ENCODE measurements at regions not wholly inside any gene's neighbourhood (a gene's known extent, or its start where the extent isn't known, plus 50 kb on each side); places are given as distances from the start of the nearest gene placed in this dataset.
"Not testable (repeated sequence)": the region's sequence is repeated elsewhere in the genome, so short reads cannot be mapped to it uniquely, and the experiment has no call there.

DNA sequence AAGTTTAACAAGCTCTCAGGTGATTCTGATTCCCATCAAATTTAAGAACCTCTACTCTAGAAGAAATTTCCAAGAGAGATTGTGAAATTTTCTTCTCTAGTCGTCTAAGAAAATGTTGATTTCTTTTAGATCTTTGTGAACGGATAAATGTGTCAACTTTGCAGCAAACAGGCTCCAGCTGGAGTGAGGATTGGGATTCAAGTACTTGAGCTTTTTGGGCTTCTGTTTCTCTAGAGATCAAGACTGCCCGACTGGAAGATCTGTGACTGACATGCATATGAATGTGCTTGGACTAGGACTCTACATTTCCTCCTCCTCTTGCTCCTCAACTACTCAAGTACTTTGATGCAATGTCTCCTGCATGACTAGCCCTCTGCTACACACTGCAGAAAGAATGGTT is 388.3 kb downstream of the TMEM38B start:
- DNase-seq (no peak), ATAC-seq (no peak)
- Mint-ChIP-seq H3K27me3 (no peaks in the 10 kb centered on the region), H3K9me3 (peaks cover 0 to 9% (median 0%) of the 10 kb centered on the region in 9 donors), H3K27ac (no peak overlapping the region), H3K4me1 (no peaks in the 10 kb centered on the region), H3K36me3 (peaks cover 0 to 2% (median 0%) of the 10 kb centered on the region in 3 donors), H3K4me3 (no peak overlapping the region)
- POLR2A ChIA-PET: no interaction called here

- DNase-seq: no peak
- no peak overlapping the region for H3K27ac Mint-ChIP-seq
- peaks cover 0 to 18% (median 10%) of the 10 kb centered on the region in 9 donors for H3K9me3 Mint-ChIP-seq
- peaks cover 0 to 2% (median 0%) of the 10 kb centered on the region in 3 donors for H3K36me3 Mint-ChIP-seq
- H3K4me3 Mint-ChIP-seq: no peak overlapping the region
- POLR2A ChIA-PET: no interaction called here
- no peaks in the 10 kb centered on the region for H3K4me1 Mint-ChIP-seq
- no peak for ATAC-seq
- no peaks in the 10 kb centered on the region for H3K27me3 Mint-ChIP-seq
Measured at GRCh38 chr9:106084702-106085101, 390.4 kb downstream of the TMEM38B start.

DNA sequence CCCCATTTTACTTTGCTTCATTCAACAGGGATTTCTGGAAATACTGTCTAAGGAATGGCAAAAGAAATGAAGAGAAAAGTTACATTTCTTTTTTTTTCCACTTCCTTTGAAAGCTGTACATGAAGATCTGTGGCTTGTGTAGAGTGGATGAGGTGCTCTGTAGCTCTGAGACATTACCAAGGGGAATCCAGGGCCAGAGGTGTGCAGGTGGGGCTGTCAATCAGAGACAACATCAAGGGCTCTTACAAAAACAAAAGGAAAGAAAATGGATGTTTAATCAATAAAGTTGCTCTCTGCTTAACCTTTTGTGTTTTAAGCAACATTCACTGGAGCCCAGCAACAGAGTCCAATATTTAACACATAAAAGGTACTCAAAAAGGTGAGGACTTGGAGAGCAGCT is 391.1 kb downstream of the TMEM38B start:
- Mint-ChIP-seq H3K27me3 (no peaks in the 10 kb centered on the region), H3K4me1 (no peaks in the 10 kb centered on the region), H3K9me3 (peaks cover 0 to 22% (median 10%) of the 10 kb centered on the region in 9 donors), H3K4me3 (no peak overlapping the region), H3K27ac (no peak overlapping the region), H3K36me3 (peaks cover 0 to 2% (median 0%) of the 10 kb centered on the region in 3 donors)
- DNase-seq (no peak), ATAC-seq (no peak)
- POLR2A ChIA-PET: no interaction called here

DNA sequence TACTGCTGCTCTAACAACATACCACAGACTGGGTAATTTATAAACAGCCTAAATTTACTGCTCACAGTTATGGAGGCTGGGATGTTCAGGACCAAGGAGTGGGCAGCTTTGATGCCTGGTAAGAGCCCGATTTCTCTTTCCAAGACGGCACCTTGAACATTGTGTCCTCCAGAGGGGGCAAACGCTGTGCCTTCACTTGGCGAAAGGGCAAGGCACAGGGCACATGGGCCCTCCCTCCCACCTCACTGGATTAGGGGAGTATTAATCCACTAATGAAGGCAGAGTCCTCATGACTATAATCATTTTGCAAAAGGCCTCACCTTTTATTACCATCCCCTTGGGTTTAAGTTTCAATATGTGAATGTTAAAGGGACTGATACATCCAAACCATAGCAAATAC is 397.7 kb downstream of the TMEM38B start:
- no peaks in the 10 kb centered on the region for H3K36me3 Mint-ChIP-seq
- DNase-seq (no peak), ATAC-seq (no peak)
- H3K27ac Mint-ChIP-seq: no peak overlapping the region
- POLR2A ChIA-PET: no interaction called here
- H3K4me1 Mint-ChIP-seq: no peaks in the 10 kb centered on the region
- no peak overlapping the region for H3K4me3 Mint-ChIP-seq
- no peaks in the 10 kb centered on the region for H3K27me3 Mint-ChIP-seq
- peaks cover 2 to 27% (median 21%) of the 10 kb centered on the region in 9 donors for H3K9me3 Mint-ChIP-seq

- Mint-ChIP-seq H3K9me3 (peaks cover 0 to 11% (median 3%) of the 10 kb centered on the region in 9 donors), H3K4me1 (peaks cover 0 to 19% (median 0%) of the 10 kb centered on the region in 4 donors), H3K36me3 (no peaks in the 10 kb centered on the region), H3K27ac (no peak overlapping the region), H3K27me3 (no peaks in the 10 kb centered on the region), H3K4me3 (peak overlapping the region in 1 of 10 donors; percentile 40)
- POLR2A ChIA-PET: no interaction called here
- no peak for ATAC-seq
- DNase-seq: no peak
Measured at GRCh38 chr9:106102821-106103220, 408.5 kb downstream of the TMEM38B start.

DNA sequence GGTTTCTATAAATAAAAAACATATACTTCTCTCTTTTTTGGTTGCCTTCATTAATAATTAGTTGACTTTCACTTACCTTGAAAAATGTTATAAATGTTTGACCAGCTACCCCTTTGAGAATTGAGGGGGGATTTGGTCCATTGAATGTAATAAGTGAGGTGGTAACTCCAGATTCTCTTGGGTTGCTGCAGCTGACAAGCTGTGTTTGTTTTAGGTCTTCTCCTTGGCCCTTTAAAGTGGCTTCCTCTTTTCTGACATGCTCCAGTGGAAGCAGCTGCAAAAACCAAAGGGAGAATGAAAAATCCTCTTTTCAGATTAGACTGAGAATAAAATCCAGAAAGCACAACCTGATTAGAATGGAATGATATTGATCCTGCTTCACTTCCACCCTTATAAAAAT is 410.5 kb downstream of the TMEM38B start:
- no peak overlapping the region for H3K4me3 Mint-ChIP-seq
- no peaks in the 10 kb centered on the region for H3K27me3 Mint-ChIP-seq

DNA sequence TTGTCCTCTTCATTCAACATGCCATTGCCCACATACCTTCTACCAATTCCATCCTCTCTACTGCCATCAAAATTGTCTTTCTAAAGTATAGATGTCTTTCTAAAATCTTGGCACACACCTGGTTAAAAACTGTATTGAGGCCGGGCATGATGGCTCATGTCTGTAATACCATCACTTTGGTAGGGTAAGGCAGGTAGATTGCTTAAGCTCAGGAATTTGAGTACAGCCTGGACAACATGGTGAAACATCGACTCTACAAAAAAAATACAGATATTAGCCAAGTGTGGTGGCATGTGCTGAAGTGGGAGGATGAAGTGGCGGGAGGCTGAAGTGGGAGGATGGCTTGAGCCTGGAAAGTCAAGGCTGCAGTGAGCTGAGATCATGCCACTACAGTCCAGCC is 412.1 kb downstream of the TMEM38B start:
- H3K4me3 Mint-ChIP-seq: no peak overlapping the region
- H3K27ac Mint-ChIP-seq: no peak overlapping the region
- ATAC-seq: no peak
- no peaks in the 10 kb centered on the region for H3K27me3 Mint-ChIP-seq
- peaks cover 0 to 11% (median 3%) of the 10 kb centered on the region in 9 donors for H3K9me3 Mint-ChIP-seq
- POLR2A ChIA-PET: no interaction called here
- no peaks in the 10 kb centered on the region for H3K36me3 Mint-ChIP-seq
- peaks cover 0 to 24% (median 0%) of the 10 kb centered on the region in 4 donors for H3K4me1 Mint-ChIP-seq
- DNase-seq: no peak

More for the DNA sequence above, 410.5 kb downstream of the TMEM38B start:
- peaks cover 0 to 11% (median 3%) of the 10 kb centered on the region in 9 donors for H3K9me3 Mint-ChIP-seq
- H3K4me1 Mint-ChIP-seq: peaks cover 0 to 20% (median 0%) of the 10 kb centered on the region in 4 donors
- no peaks in the 10 kb centered on the region for H3K36me3 Mint-ChIP-seq
- ATAC-seq (no peak), DNase-seq (no peak)
- H3K27ac Mint-ChIP-seq: no peak overlapping the region
- POLR2A ChIA-PET: no interaction called here

DNA sequence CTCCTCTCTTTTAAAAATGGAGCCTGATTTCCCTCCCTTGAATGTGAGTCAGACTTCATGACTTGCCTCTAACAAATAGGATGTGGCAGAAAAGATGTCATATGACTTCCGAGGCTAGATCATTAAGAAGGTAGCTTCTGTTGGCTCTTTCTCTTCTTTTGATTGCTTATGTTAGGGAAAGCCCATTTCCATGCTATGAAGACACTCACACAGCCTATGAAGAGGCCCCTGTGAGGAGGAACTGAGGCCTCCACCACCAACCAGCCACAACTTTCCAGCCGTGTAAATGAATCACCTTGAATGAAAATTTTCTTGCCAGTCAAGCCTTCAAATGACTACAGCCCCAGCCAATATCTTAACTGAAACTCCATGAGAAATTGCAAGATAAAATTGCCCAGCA is 413.4 kb downstream of the TMEM38B start:
- peaks cover 0 to 23% (median 0%) of the 10 kb centered on the region in 4 donors for H3K4me1 Mint-ChIP-seq
- H3K27ac Mint-ChIP-seq: no peak overlapping the region
- no peaks in the 10 kb centered on the region for H3K27me3 Mint-ChIP-seq
- POLR2A ChIA-PET: no interaction called here
- no peak overlapping the region for H3K4me3 Mint-ChIP-seq
- ATAC-seq (no peak), DNase-seq (no peak)
- no peaks in the 10 kb centered on the region for H3K36me3 Mint-ChIP-seq
- peaks cover 0 to 11% (median 3%) of the 10 kb centered on the region in 9 donors for H3K9me3 Mint-ChIP-seq

GRCh38 chr9:106109706-106110105 is 415.4 kb downstream of the TMEM38B start:
- H3K4me1 Mint-ChIP-seq, H3K4me3 Mint-ChIP-seq, POLR2A ChIA-PET, H3K27me3 Mint-ChIP-seq, H3K27ac Mint-ChIP-seq, ATAC-seq, DNase-seq, H3K36me3 Mint-ChIP-seq: not testable (repeated sequence)
- peaks cover 0 to 11% (median 3%) of the 10 kb centered on the region in 9 donors for H3K9me3 Mint-ChIP-seq

DNA sequence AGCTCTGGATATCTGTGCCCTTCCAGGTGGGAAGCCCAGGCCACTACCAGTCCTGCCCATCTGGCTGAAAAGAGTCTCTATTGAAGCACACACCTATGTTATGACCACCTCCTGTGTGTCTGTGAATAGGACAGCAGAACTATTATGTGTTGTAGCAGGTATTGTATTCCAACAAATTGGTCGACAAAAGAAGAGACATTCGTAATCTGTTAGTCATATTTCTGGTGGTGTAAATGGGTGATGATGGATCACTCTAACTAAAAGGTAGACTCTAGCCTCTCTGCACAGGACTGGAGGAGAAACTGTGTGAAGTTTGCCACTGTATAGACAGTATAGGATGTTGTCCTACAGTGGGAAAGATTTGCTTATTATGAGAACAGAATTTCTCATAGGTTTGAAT is 416.1 kb downstream of the TMEM38B start:
- Mint-ChIP-seq H3K4me3 (no peak overlapping the region), H3K27ac (no peak overlapping the region), H3K4me1 (peaks cover 0 to 8% (median 0%) of the 10 kb centered on the region in 4 donors), H3K36me3 (no peaks in the 10 kb centered on the region), H3K27me3 (no peaks in the 10 kb centered on the region), H3K9me3 (peaks cover 0 to 11% (median 2%) of the 10 kb centered on the region in 9 donors)
- DNase-seq (no peak), ATAC-seq (no peak)
- POLR2A ChIA-PET: no interaction called here

DNA sequence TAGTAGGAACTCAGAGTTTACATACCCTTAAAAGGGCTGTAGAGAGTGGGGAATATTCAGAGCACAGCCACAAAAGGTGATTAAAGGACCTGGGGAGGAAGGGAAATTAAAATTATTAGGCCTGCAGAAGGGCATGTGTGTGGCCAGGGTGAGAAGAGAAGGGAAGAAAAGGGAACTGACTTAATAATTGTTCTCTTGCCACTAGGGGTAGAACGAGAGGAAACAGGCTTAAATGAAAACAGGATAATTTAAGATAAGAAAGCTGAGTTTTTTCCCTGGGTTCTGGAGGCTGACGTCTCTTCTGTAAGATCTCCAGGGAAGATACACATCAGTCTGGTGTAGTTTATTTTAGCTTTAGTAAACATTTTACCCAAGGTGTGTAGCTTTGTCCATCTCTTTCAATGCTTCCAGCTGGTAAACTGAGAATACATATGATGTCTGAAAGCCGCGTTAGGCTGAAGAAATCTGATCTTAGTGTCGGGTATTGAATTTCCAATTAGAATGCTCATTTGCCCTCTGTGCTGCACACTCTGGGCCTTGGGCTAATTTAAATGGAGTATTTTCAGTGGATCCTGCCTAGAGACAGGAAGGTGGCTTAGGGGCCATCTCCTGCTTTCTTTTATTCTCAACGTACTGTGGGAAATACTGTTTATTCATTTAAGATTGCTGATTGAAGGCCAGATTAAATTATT is 416.8 kb downstream of the TMEM38B start:
- Mint-ChIP-seq H3K27ac (no peak overlapping the region), H3K36me3 (no peaks in the 10 kb centered on the region), H3K27me3 (no peaks in the 10 kb centered on the region), H3K4me1 (peaks cover 0 to 8% (median 0%) of the 10 kb centered on the region in 4 donors), H3K9me3 (peaks cover 0 to 9% (median 2%) of the 10 kb centered on the region in 9 donors), H3K4me3 (no peak overlapping the region)
- ATAC-seq: no peak
- DNase-seq: no peak
- POLR2A ChIA-PET: no interaction called here

GRCh38 chr9:106112935-106113334 is 418.6 kb downstream of the TMEM38B start:
- Mint-ChIP-seq H3K4me1 (peaks cover 0 to 4% (median 0%) of the 10 kb centered on the region in 4 donors), H3K27me3 (no peaks in the 10 kb centered on the region), H3K4me3 (no peak overlapping the region), H3K36me3 (no peaks in the 10 kb centered on the region), H3K9me3 (peaks cover 0 to 8% (median 0%) of the 10 kb centered on the region in 9 donors), H3K27ac (no peak overlapping the region)
- POLR2A ChIA-PET: no interaction called here
- DNase-seq: no peak
- ATAC-seq: no peak

- peaks cover 0 to 2% (median 0%) of the 10 kb centered on the region in 3 donors for H3K36me3 Mint-ChIP-seq
- H3K9me3 Mint-ChIP-seq: peaks cover 0 to 11% (median 1%) of the 10 kb centered on the region in 9 donors
- no peak overlapping the region for H3K4me3 Mint-ChIP-seq
- no peak overlapping the region for H3K27ac Mint-ChIP-seq
- H3K27me3 Mint-ChIP-seq: no peaks in the 10 kb centered on the region
- H3K4me1 Mint-ChIP-seq: no peaks in the 10 kb centered on the region
- ATAC-seq: no peak
- POLR2A ChIA-PET: no interaction called here
- no peak for DNase-seq
Measured at GRCh38 chr9:106119176-106119575, 424.8 kb downstream of the TMEM38B start.

GRCh38 chr9:106120071-106120470 is 425.7 kb downstream of the TMEM38B start:
- H3K4me3 Mint-ChIP-seq: no peak overlapping the region
- peaks cover 0 to 19% (median 4%) of the 10 kb centered on the region in 9 donors for H3K9me3 Mint-ChIP-seq
- POLR2A ChIA-PET: no interaction called here
- peaks cover 0 to 4% (median 0%) of the 10 kb centered on the region in 3 donors for H3K36me3 Mint-ChIP-seq
- H3K27ac Mint-ChIP-seq: no peak overlapping the region
- no peak for DNase-seq
- no peak for ATAC-seq
- H3K4me1 Mint-ChIP-seq: no peaks in the 10 kb centered on the region
- H3K27me3 Mint-ChIP-seq: peaks cover 0 to 2% (median 0%) of the 10 kb centered on the region in 5 donors

Data from naive thymus-derived CD8-positive, alpha-beta T cell (primary cell).